GM21619 (cell line): ENCODE measurements at regions not wholly inside any gene's neighbourhood (a gene's known extent, or its start where the extent isn't known, plus 50 kb on each side); places are given as distances from the start of the nearest gene placed in this dataset.
A peak's percentile ranks its signal among the peaks of the same experiment; 100 is the strongest.
"Not testable (repeated sequence)": the region's sequence is repeated elsewhere in the genome, so short reads cannot be mapped to it uniquely, and the experiment has no call there.

ENCODE experiments used
- ATAC-seq: cut with Tn5 transposase; IDR thresholded peaks from one replicate; pipeline ENCODE4 v1.9.1; 2021; ENCODE audit not compliant: unreplicated experiment

DNA sequence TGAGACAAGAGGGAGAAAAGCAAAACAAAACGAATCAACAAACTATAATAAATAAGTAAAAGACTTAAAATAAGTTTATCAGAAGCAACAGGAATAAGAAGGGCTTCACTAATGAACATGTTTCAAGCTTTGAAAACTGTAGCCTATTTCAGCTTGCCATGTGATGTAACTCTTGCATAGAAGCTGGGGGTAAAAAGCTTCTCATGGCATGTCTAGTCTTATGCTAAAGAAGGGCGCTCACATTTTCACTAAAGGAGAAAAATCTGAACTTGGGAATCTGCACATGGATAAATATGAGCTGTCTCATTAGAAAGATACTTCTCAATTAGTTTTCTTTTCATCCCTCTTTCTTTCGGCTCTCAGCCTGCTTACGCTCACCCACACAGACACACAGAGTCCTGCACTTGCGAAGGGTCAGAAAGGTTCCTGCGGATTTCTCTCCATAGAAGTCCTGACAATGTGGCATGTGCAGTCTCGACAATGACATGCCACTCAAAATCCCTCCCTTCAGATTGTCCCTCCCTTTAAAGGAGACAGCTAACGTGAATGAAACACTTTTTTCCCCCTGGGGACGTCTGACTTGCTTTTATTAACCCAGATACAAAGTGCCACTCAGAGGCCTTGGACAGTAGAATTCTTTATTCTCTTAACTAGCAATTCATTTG is 568.9 kb upstream of the NR2F2 start:
- no peak for ATAC-seq

DNA sequence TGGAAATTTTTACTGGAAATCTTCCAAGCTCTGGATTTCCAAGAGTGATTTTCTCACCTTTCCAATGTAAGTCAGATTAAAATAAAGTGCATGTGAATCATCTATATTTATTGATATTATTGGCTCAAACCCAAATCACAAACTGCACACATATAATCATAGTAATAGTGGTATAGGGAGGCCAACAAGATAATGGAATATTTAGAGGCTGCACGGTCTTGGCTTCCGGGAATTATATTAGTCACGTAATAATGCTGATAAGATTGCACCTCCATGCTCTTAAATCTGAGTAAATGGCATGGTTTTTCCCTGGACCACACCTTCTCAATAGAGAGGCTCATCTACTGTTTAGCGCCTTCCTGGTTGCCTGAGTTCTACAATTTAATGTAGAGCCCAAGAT is 567.1 kb upstream of the NR2F2 start:
- ATAC-seq: no peak

DNA sequence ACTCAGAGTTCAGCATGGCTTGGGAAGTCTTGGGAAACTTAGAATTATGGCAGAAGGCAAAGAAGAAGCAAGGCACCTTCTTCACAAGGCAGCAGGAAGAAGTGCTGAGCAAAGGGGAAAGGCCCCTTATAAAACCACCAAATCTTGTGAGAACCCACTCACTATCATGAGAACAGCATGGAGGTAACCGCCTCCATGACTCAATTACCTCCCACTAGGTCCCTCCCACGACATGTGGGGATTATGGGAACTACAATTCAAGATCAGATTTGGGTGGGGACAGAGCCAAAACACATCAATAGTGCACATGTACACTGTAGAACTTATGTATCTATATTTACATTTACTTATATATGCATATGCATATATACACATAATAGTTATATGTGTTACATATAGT is 565.3 kb upstream of the NR2F2 start:
- ATAC-seq: no peak

DNA sequence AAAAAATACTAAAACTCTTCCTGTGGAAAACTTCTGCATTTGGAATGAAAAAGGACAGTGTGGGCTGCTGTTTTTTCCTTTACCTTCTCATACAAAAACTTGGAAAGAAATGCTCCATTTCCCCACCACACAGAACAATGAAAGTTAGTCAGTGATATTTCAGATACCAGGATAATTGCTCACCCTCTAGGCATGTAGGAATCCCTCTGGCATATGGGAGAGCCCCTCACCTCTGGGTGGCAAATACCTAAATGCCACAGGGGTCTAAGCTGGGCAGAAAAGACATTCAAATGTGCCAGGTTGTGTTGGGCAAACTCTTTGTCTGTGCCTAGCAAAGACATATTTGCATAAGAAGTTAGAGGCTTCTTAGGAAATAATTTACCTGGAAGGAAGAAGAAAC is 560.3 kb upstream of the NR2F2 start:
- ATAC-seq: no peak

GRCh38 chr15:95772982-95773381 is 557.5 kb upstream of the NR2F2 start:
- no peak for ATAC-seq

- no peak for ATAC-seq
These were observed 546.0 kb upstream of the NR2F2 start for GRCh38 chr15:95784508-95784907.

- not testable (repeated sequence) for ATAC-seq
These were observed 545.2 kb upstream of the NR2F2 start for GRCh38 chr15:95785276-95785675.

GRCh38 chr15:95793231-95793630 is 537.3 kb upstream of the NR2F2 start:
- ATAC-seq: no peak

DNA sequence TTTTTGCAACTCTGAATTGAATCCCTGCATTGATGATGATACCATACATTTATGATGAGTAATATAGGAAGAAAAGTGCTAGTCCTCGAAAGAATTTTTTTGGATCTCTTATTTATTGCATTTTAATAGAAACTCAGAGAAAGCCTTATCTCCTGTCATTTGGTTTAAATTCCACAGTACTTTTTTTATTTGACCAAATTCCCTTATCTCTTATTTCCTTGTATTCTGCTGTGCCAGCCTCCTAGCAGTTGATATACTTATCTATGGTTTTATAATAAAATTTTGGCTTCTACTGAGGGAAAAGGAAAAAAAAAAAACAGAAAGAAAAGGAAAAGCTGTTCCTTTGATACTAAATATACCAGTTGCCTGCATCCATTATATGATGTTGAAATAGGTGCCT is 535.1 kb upstream of the NR2F2 start:
- no peak for ATAC-seq

- no peak for ATAC-seq
These were observed 531.0 kb upstream of the NR2F2 start for GRCh38 chr15:95799286-95800200.

DNA sequence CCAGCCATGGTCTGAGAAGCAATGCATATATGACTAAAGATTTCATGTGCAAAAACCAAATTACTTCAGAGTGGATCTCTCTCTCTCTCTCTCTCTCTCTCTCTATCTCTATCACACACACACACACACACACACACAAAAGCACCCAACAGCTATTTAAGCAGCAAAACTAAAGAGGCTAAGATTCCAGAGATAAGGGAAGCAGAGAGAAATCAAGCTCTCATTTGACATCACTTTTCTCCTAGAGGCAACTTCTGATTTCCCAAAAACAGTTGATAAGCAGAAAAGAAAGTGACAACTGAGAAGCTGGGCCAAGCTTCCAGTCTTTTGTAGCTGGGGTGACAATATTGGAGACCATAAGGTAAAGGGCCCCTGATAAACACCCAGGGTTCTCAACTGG is 526.0 kb upstream of the NR2F2 start:
- ATAC-seq: no peak

DNA sequence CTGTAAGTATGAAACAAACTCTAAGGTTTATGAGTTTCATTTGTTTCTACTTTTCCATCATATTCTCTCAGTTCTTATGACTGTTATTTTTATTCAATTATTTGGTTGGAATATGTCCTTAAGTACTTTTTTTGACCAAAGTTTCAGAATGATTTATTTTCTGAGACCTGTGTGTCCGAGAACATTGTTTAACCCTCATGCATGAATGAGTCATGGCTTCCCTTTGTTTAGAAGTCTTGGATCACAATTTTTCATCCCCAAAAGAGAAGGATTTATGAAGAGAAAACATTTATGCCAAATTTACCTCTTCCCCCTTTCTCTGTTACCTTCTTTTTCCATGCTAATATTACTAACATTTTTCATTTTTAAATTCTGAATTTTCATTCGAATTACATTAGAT is 518.0 kb upstream of the NR2F2 start:
- no peak for ATAC-seq

GRCh38 chr15:95814908-95815307 is 515.6 kb upstream of the NR2F2 start:
- no peak for ATAC-seq

GRCh38 chr15:95816591-95816990 is 513.9 kb upstream of the NR2F2 start:
- ATAC-seq: no peak

GRCh38 chr15:95822961-95823360 is 507.5 kb upstream of the NR2F2 start:
- ATAC-seq: no peak

DNA sequence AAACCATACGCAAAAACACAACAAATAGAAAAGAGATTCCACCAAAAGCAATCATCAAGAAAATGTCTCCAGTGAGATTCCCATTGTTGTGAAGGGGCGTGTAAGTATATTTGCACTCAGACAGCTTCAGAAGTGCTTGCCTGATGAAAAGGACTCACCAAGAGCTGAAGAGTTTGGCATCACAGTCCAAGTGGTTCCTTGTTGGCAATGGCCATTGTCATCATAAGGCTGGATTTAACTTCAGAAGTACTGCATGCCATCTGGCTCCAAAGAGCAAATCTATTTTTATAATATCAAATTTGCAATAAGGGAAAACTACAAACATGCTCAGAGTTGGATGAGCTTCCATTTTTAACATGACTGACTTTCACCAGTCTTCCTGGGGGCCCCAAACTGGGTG is 505.3 kb upstream of the NR2F2 start:
- ATAC-seq: no peak

DNA sequence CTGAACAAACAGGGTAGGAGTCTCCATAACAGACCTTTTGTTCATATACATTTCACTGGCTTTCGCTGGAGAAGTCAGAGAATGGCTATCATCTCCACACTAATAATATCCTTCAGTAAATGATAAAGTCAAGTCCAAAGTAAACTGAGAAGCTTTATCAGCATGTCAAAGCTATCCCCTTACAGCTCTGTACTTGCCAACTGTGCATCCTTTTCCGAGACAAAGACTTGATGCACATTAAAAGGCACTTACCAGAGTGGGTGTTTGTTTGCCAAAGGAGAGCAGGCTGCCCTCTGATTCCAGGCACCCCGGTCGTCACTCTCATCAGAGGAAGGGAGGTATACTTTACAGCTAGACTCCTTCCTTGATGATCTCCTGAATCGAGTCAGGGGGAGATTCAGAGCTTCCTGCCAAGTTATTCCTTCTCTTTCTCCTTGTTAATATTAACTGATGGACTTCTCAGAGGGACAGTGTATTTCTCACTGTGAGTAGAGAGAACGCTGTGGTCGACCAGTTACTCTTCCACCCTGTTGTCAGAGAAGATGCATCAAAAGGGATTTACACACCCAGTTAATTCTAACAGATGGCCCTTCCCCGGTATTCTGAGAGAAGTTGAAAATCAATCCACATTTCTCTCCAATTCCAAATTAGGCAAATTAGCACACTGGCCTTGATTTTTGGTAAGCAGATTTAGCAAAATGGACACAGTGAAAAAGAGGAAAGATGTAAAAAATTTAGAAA is 504.7 kb upstream of the NR2F2 start:
- ATAC-seq: no peak

DNA sequence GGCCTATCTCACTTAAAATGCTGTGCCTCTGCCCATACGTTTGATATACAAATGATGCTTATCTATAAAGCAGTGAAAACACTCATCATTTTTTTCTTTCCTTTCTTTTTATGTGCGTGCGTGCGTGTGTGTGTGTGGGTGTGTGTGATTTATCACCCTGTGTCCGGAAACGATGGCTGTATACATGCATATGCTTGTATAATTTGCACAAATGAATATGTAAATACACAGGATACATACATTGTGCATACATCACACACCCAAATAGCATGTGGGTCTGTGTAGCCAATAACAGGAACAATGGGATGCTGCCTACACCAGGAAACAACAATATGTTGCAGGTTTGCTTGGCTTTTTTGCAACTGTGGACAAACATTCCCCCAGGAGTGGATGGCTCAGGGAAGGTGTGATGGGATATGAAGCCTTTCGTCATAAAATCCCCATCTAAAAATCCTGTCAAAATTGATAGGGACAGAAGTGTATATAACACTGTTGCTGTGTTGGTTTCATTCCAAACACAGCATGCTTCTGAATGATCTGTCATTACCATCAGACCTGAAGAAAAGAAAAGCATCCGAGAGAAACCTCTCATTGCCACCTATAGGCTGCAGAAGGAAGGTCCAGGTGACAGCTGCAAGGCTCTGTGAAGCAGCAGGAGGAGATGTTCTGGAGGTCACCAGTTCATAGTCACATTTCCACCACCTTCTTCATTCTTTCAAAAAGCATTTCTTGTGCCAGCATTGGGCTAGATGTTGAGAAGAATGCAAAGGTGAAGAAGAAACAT is 503.9 kb upstream of the NR2F2 start:
- ATAC-seq: peak; percentile 50

DNA sequence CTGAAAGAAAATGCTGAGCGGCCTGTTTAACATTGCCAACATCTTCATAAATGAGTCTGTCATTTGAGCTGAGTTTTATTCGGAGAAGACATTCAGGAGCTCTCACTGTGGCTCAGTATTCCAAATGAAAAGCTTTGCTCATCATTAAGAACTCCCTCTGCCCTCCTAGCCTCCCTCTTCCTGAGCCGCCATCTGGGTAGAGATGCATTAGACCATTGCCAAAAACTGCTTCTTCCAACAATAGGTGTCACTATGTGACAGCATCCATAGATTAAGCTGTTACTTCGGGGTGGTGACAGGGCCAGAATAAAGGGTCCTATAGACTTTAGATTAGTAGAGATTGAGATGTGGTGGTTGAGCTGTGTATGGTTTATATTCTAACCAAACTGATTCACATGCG is 501.4 kb upstream of the NR2F2 start:
- no peak for ATAC-seq

- ATAC-seq: no peak
These were observed 500.2 kb upstream of the NR2F2 start for GRCh38 chr15:95830281-95830680.

GRCh38 chr15:95832668-95833067 is 497.8 kb upstream of the NR2F2 start:
- ATAC-seq: no peak
